ENCODE measurements at regions not wholly inside any gene's neighbourhood (a gene's known extent, or its start where the extent isn't known, plus 50 kb on each side); places are given as distances from the start of the nearest gene placed in this dataset.
A peak's percentile ranks its signal among the peaks of the same experiment; 100 is the strongest.
"Not testable (repeated sequence)": the region's sequence is repeated elsewhere in the genome, so short reads cannot be mapped to it uniquely, and the experiment has no call there.

GRCh38 chr2:207328944-207329386, 163.2 kb upstream of the KLF7 start:
- no peak for DNase-seq

- no peak for DNase-seq
These were observed 165.2 kb upstream of the KLF7 start for GRCh38 chr2:207330912-207331311.

- DNase-seq, result no peak
These were observed 165.9 kb upstream of the KLF7 start for GRCh38 chr2:207331674-207332073.

- DNase-seq, result no peak
These were observed 166.9 kb upstream of the KLF7 start for GRCh38 chr2:207332480-207333212.

- no peak for DNase-seq
These were observed 168.0 kb upstream of the KLF7 start for GRCh38 chr2:207333599-207334300.

- DNase-seq, result no peak
These were observed 168.5 kb upstream of the KLF7 start for GRCh38 chr2:207334301-207334623.

GRCh38 chr2:207334624-207335371, 169.1 kb upstream of the KLF7 start:
- peak; percentile 82 for DNase-seq

GRCh38 chr2:207337234-207338219, 171.8 kb upstream of the KLF7 start:
- DNase-seq, result no peak

- no peak for DNase-seq
These were observed 172.5 kb upstream of the KLF7 start for GRCh38 chr2:207338220-207338607.

GRCh38 chr2:207338610-207339009, 172.9 kb upstream of the KLF7 start:
- no peak for DNase-seq

- DNase-seq, result no peak
These were observed 175.5 kb upstream of the KLF7 start for GRCh38 chr2:207341112-207341750.

- no peak for DNase-seq
These were observed 176.1 kb upstream of the KLF7 start for GRCh38 chr2:207341804-207342203.

GRCh38 chr2:207344596-207345394, 179.0 kb upstream of the KLF7 start:
- DNase-seq, result not testable (repeated sequence)

- no peak for DNase-seq
These were observed 178.6 kb upstream of the CREB1 start for GRCh38 chr2:207351171-207351570.

GRCh38 chr2:207352978-207353671, 176.6 kb upstream of the CREB1 start:
- no peak for DNase-seq

- DNase-seq, result no peak
These were observed 175.9 kb upstream of the CREB1 start for GRCh38 chr2:207353836-207354235.

- DNase-seq, result no peak
These were observed 175.3 kb upstream of the CREB1 start for GRCh38 chr2:207354462-207354861.

GRCh38 chr2:207356567-207356966, 173.2 kb upstream of the CREB1 start:
- no peak for DNase-seq

GRCh38 chr2:207357216-207357615, 172.5 kb upstream of the CREB1 start:
- DNase-seq, result no peak

GRCh38 chr2:207362716-207363115, 167.0 kb upstream of the CREB1 start:
- no peak for DNase-seq
